Endothelial cell of umbilical vein (primary cell): ENCODE measurements at regions not wholly inside any gene's neighbourhood (a gene's known extent, or its start where the extent isn't known, plus 50 kb on each side); places are given as distances from the start of the nearest gene placed in this dataset.

ENCODE experiments used
- POLR2A ChIP-seq: IDR thresholded peaks from 2 replicates; pipeline ENCODE4 v1.6.1; 2012; ENCODE audit warnings: low read depth, mild to moderate bottlenecking, control low read depth, low read length
- TF ChIP-seq, protein P1 (sequence below), 2 donors: IDR thresholded peaks; 1 replicate in 1 of 2; 2 replicates in 1 of 2; pipeline ENCODE4 v1.5.1; 2011; ENCODE audit warnings: low read length in 2 of 2, mild to moderate bottlenecking in 2 of 2, moderate library complexity in 2 of 2, control low read depth in 1 of 2, inconsistent platforms in 1 of 2, low read depth in 1 of 2; ENCODE audit not compliant: insufficient read depth in 1 of 2; ENCODE audit errors: extremely low read depth in 1 of 2

DNA sequence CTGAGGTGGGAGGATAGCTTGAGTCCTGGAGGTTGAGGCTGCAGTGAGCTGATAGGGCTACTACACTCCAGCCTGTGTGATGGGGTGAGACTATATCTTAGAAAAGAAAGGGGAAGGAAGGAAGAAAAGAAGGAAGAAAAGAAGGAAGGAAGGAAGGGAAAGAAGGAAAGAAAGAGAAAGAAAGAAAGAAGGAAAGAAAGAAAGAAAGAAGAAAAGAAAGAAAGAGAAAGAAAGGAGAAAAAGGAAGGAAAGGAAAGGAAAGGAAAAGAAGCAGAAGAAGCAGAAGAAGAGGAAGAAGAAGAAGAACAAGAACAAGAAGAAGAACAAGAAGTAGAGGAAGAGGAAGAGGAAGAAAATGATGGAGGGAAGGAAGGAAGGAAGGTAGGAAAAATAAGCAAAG is 1130.2 kb upstream of the MAP3K7 start:
- TF ChIP-seq, protein P1, sequence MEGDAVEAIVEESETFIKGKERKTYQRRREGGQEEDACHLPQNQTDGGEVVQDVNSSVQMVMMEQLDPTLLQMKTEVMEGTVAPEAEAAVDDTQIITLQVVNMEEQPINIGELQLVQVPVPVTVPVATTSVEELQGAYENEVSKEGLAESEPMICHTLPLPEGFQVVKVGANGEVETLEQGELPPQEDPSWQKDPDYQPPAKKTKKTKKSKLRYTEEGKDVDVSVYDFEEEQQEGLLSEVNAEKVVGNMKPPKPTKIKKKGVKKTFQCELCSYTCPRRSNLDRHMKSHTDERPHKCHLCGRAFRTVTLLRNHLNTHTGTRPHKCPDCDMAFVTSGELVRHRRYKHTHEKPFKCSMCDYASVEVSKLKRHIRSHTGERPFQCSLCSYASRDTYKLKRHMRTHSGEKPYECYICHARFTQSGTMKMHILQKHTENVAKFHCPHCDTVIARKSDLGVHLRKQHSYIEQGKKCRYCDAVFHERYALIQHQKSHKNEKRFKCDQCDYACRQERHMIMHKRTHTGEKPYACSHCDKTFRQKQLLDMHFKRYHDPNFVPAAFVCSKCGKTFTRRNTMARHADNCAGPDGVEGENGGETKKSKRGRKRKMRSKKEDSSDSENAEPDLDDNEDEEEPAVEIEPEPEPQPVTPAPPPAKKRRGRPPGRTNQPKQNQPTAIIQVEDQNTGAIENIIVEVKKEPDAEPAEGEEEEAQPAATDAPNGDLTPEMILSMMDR (IDR thresholded peaks at IDR 0.05; ENCODE audit: extremely low read depth in 1 of 2, insufficient read depth in 1 of 2, low read depth in 1 of 2, low read length in 2 of 2): no peak
- no peak for TF ChIP-seq POLR2A
